HG03135 (cell line): ENCODE measurements at regions not wholly inside any gene's neighbourhood (a gene's known extent, or its start where the extent isn't known, plus 50 kb on each side); places are given as distances from the start of the nearest gene placed in this dataset.

Experiments used
- ATAC-seq: cut with Tn5 transposase; IDR thresholded peaks from one replicate; pipeline ENCODE4 v1.9.1; 2021; ENCODE audit warnings: mild to moderate bottlenecking, moderate library complexity; ENCODE audit not compliant: unreplicated experiment

GRCh38 chr13:105991622-105992277 is 543.7 kb downstream of the EFNB2 start:
- no peak for ATAC-seq

- no peak for ATAC-seq
These were observed 544.3 kb downstream of the EFNB2 start for GRCh38 chr13:105991131-105991530.

- no peak for ATAC-seq
These were observed 545.1 kb downstream of the EFNB2 start for GRCh38 chr13:105990256-105990958.

GRCh38 chr13:105984646-105985045 is 550.8 kb downstream of the EFNB2 start:
- no peak for ATAC-seq

- no peak for ATAC-seq
These were observed 551.2 kb downstream of the EFNB2 start for GRCh38 chr13:105984236-105984635.

GRCh38 chr13:105982219-105982930 is 553.1 kb downstream of the EFNB2 start:
- ATAC-seq: no peak

GRCh38 chr13:105979131-105980011 is 556.1 kb downstream of the EFNB2 start:
- no peak for ATAC-seq

- ATAC-seq: no peak
These were observed 561.1 kb downstream of the EFNB2 start for GRCh38 chr13:105974380-105974779.

- ATAC-seq: no peak
These were observed 562.5 kb downstream of the EFNB2 start for GRCh38 chr13:105972811-105973590.

- ATAC-seq: no peak
These were observed 563.1 kb downstream of the EFNB2 start for GRCh38 chr13:105972306-105972721.

GRCh38 chr13:105971738-105972137 is 563.7 kb downstream of the EFNB2 start:
- no peak for ATAC-seq

- no peak for ATAC-seq
These were observed 564.1 kb downstream of the EFNB2 start for GRCh38 chr13:105971312-105971711.

- no peak for ATAC-seq
These were observed 565.7 kb downstream of the EFNB2 start for GRCh38 chr13:105969761-105970160.

GRCh38 chr13:105965910-105966309 is 569.6 kb downstream of the EFNB2 start:
- no peak for ATAC-seq

- ATAC-seq: no peak
These were observed 573.4 kb downstream of the EFNB2 start for GRCh38 chr13:105962080-105962479.

- no peak for ATAC-seq
These were observed 574.0 kb downstream of the EFNB2 start for GRCh38 chr13:105961438-105961837.

GRCh38 chr13:105960326-105960725 is 575.1 kb downstream of the EFNB2 start:
- no peak for ATAC-seq

GRCh38 chr13:105959876-105960275 is 575.6 kb downstream of the EFNB2 start:
- no peak for ATAC-seq

GRCh38 chr13:105957769-105958438 is 577.6 kb downstream of the EFNB2 start:
- ATAC-seq: no peak

- ATAC-seq: no peak
These were observed 578.5 kb downstream of the EFNB2 start for GRCh38 chr13:105956921-105957320.
